SK-N-SH treated with all-trans-retinoic acid at 6 μM for 48 hours (cell line): ENCODE measurements at regions not wholly inside any gene's neighbourhood (a gene's known extent, or its start where the extent isn't known, plus 50 kb on each side); places are given as distances from the start of the nearest gene placed in this dataset.

ENCODE experiments used
- ATAC-seq: fragments of 200-7000 bp; cut with Tn5 transposase; 3 replicates; pipeline ENCODE4 v1.9.1; 2020; ENCODE audit warnings: mild to moderate bottlenecking, moderate library complexity
- ARNTL ChIP-seq: fragments of 450-650 bp; formaldehyde crosslinking; IDR thresholded peaks from 2 replicates; pipeline ENCODE4 v1.5.0; 2020; ENCODE audit warnings: low read depth, mild to moderate bottlenecking, moderate library complexity, borderline replicate concordance
- BACH2 ChIP-seq: fragments of 250-450 bp; sonication (Bioruptor Pico); IDR thresholded peaks from 2 replicates; pipeline ENCODE4 v1.9.0; 2021; ENCODE audit warnings: mild to moderate bottlenecking, borderline replicate concordance
- ESRRG ChIP-seq: fragments of 250-450 bp; sonication (Bioruptor Pico); IDR thresholded peaks from 2 replicates; pipeline ENCODE4 v1.6.1; 2021; ENCODE audit warnings: mild to moderate bottlenecking
- GLIS3 ChIP-seq: fragments of 250-450 bp; sonication (Bioruptor Pico); IDR thresholded peaks from 2 replicates; pipeline ENCODE4 v1.5.0; 2020; ENCODE audit warnings: mild to moderate bottlenecking, moderate library complexity
- ISL1 ChIP-seq: fragments of 250-450 bp; sonication (Bioruptor Pico); IDR thresholded peaks from 2 replicates; pipeline ENCODE4 v2.1.2; 2022; ENCODE audit warnings: mild to moderate bottlenecking, moderate library complexity
- OSR1 ChIP-seq: fragments of 250-450 bp; sonication (Bioruptor Pico); IDR thresholded peaks from 2 replicates; pipeline ENCODE4 v1.8.0; 2022; ENCODE audit warnings: moderate library complexity, mild to moderate bottlenecking, inconsistent platforms
- PPARA ChIP-seq: fragments of 250-450 bp; sonication (Bioruptor Pico); IDR thresholded peaks from 2 replicates; pipeline ENCODE4 v1.5.0; 2020; ENCODE audit warnings: mild to moderate bottlenecking, borderline replicate concordance
- RARB ChIP-seq: fragments of 250-450 bp; sonication (Bioruptor Pico); IDR thresholded peaks from 2 replicates; pipeline ENCODE4 v1.8.0; 2021; ENCODE audit warnings: mild to moderate bottlenecking, moderate library complexity
- SNAI2 ChIP-seq: fragments of 250-450 bp; sonication (Bioruptor Pico); IDR thresholded peaks from 2 replicates; pipeline ENCODE4 v1.5.0; 2020; ENCODE audit warnings: mild to moderate bottlenecking, moderate library complexity
- TCF4 ChIP-seq: fragments of 250-450 bp; sonication (Bioruptor Pico); IDR thresholded peaks from 2 replicates; pipeline ENCODE4 v1.8.0; 2021; ENCODE audit warnings: mild to moderate bottlenecking, moderate library complexity, borderline replicate concordance
- ZC3H10 ChIP-seq: fragments of 250-450 bp; sonication (Bioruptor Pico); IDR thresholded peaks from 2 replicates; pipeline ENCODE4 v1.5.1; 2021; ENCODE audit warnings: mild to moderate bottlenecking, moderate library complexity
- ZFP3 ChIP-seq: fragments of 250-450 bp; sonication (Bioruptor Pico); IDR thresholded peaks from 2 replicates; pipeline ENCODE4 v1.5.0; 2020; ENCODE audit warnings: mild to moderate bottlenecking, moderate library complexity
- ZFP30 ChIP-seq: fragments of 450-650 bp; formaldehyde crosslinking; IDR thresholded peaks from 2 replicates; pipeline ENCODE4 v1.5.0; 2022; ENCODE audit warnings: mild to moderate bottlenecking, moderate library complexity
- ZNF565 ChIP-seq: fragments of 450-650 bp; formaldehyde crosslinking; conservative IDR thresholded peaks from 2 replicates; pipeline ENCODE4 v1.5.0; 2020; ENCODE audit warnings: low read depth, mild to moderate bottlenecking, moderate library complexity
- ZNF70 ChIP-seq: fragments of 450-650 bp; formaldehyde crosslinking; IDR thresholded peaks from 2 replicates; pipeline ENCODE4 v1.5.0; 2020; ENCODE audit warnings: mild to moderate bottlenecking, moderate library complexity
- ZNF8 ChIP-seq: fragments of 450-650 bp; formaldehyde crosslinking; IDR thresholded peaks from 2 replicates; pipeline ENCODE4 v1.5.0; 2020; ENCODE audit warnings: mild to moderate bottlenecking, moderate library complexity
- TF ChIP-seq, protein P1 (sequence below): fragments of 250-450 bp; sonication (Bioruptor Pico); IDR thresholded peaks from 2 replicates; pipeline ENCODE4 v1.5.0; 2020; ENCODE audit warnings: mild to moderate bottlenecking, moderate library complexity
- TF ChIP-seq, protein P2 (sequence below): fragments of 250-450 bp; sonication (Bioruptor Pico); IDR thresholded peaks from 2 replicates; pipeline ENCODE4 v1.5.1; 2021; ENCODE audit warnings: mild to moderate bottlenecking, moderate library complexity
- TF ChIP-seq, protein P3 (sequence below): fragments of 250-450 bp; sonication (Bioruptor Pico); IDR thresholded peaks from 2 replicates; pipeline ENCODE4 v1.5.1; 2020; ENCODE audit warnings: low read depth, mild to moderate bottlenecking, moderate library complexity
- TF ChIP-seq, protein P4 (sequence below): fragments of 250-450 bp; sonication (Bioruptor Pico); IDR thresholded peaks from 2 replicates; pipeline ENCODE4 v1.8.0; 2020; ENCODE audit warnings: mild to moderate bottlenecking, moderate library complexity, borderline replicate concordance
- TF ChIP-seq, protein P5 (sequence below): fragments of 250-450 bp; sonication (Bioruptor Pico); IDR thresholded peaks from 2 replicates; pipeline ENCODE4 v1.8.0; 2021; ENCODE audit warnings: low read depth, mild to moderate bottlenecking, moderate library complexity, borderline replicate concordance

DNA sequence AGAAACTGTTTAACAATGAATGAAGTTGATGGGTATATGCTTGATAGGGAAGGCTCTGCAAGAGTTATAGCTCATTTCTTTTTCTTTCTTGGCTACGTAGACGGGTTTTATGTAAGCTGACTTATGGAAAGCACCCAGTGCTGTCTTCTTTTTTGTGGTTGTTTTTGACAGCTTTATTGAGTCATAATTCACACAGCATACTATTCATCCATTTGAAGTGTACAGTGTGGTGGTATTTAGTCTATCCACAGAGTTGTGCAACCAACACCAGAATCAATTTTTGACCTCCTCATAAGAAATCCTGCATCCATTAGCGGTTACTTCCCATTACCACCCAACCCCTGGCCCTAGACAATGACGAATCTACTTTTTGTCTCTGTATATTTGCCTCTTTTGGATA lies 240.6 kb upstream of the KIAA1217 start:
- no peak for TF ChIP-seq PPARA (CRISPR knock-in tag)
- TF ChIP-seq, protein P1, sequence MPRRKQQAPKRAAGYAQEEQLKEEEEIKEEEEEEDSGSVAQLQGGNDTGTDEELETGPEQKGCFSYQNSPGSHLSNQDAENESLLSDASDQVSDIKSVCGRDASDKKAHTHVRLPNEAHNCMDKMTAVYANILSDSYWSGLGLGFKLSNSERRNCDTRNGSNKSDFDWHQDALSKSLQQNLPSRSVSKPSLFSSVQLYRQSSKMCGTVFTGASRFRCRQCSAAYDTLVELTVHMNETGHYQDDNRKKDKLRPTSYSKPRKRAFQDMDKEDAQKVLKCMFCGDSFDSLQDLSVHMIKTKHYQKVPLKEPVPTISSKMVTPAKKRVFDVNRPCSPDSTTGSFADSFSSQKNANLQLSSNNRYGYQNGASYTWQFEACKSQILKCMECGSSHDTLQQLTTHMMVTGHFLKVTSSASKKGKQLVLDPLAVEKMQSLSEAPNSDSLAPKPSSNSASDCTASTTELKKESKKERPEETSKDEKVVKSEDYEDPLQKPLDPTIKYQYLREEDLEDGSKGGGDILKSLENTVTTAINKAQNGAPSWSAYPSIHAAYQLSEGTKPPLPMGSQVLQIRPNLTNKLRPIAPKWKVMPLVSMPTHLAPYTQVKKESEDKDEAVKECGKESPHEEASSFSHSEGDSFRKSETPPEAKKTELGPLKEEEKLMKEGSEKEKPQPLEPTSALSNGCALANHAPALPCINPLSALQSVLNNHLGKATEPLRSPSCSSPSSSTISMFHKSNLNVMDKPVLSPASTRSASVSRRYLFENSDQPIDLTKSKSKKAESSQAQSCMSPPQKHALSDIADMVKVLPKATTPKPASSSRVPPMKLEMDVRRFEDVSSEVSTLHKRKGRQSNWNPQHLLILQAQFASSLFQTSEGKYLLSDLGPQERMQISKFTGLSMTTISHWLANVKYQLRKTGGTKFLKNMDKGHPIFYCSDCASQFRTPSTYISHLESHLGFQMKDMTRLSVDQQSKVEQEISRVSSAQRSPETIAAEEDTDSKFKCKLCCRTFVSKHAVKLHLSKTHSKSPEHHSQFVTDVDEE (CRISPR knock-in tag) = no peak
- TF ChIP-seq, all 23 proteins: peak for 0
- no peak for ATAC-seq

DNA sequence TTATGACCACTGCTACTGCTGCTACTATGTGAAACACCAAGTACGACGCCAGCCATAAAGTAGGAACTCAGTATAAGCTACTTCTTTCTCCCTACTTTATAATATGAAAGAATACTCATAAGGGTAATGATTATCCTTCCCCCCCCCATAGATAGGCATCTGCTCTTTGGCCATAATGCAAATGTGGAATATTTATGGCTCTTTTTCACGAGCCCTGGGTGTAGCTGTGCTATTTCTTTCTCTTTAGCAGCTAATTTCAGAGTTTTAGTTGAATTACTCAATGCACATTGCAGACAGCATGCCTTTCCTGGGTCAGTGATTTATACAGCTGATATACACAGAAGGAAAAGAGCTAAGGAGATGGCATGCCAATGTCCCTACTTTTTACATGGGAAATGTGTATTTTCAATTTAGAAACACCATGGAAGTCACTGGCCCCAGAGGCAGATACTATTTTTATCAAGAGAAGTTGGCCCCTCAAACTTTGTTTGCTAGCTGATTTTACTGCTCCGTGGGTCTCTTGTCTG lies 234.1 kb upstream of the KIAA1217 start:
- ATAC-seq = no peak
- TF ChIP-seq RARB (CRISPR knock-in tag) (no peak), ZC3H10 (CRISPR knock-in tag) (no peak), ZFP30 (no peak), ZNF565 (CRISPR knock-in tag) (no peak), TCF4 (no peak), SNAI2 (CRISPR knock-in tag) (no peak), ZNF8 (no peak), ZNF70 (CRISPR knock-in tag) (no peak), GLIS3 (no peak), ISL1 (no peak), BACH2 (CRISPR knock-in tag) (no peak)
- TF ChIP-seq, protein P2, sequence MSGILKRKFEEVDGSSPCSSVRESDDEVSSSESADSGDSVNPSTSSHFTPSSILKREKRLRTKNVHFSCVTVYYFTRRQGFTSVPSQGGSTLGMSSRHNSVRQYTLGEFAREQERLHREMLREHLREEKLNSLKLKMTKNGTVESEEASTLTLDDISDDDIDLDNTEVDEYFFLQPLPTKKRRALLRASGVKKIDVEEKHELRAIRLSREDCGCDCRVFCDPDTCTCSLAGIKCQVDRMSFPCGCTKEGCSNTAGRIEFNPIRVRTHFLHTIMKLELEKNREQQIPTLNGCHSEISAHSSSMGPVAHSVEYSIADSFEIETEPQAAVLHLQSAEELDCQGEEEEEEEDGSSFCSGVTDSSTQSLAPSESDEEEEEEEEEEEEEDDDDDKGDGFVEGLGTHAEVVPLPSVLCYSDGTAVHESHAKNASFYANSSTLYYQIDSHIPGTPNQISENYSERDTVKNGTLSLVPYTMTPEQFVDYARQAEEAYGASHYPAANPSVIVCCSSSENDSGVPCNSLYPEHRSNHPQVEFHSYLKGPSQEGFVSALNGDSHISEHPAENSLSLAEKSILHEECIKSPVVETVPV (CRISPR knock-in tag) = no peak
- TF ChIP-seq, protein P3, sequence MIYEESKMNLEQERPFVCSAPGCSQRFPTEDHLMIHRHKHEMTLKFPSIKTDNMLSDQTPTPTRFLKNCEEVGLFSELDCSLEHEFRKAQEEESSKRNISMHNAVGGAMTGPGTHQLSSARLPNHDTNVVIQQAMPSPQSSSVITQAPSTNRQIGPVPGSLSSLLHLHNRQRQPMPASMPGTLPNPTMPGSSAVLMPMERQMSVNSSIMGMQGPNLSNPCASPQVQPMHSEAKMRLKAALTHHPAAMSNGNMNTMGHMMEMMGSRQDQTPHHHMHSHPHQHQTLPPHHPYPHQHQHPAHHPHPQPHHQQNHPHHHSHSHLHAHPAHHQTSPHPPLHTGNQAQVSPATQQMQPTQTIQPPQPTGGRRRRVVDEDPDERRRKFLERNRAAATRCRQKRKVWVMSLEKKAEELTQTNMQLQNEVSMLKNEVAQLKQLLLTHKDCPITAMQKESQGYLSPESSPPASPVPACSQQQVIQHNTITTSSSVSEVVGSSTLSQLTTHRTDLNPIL (CRISPR knock-in tag) = no peak

DNA sequence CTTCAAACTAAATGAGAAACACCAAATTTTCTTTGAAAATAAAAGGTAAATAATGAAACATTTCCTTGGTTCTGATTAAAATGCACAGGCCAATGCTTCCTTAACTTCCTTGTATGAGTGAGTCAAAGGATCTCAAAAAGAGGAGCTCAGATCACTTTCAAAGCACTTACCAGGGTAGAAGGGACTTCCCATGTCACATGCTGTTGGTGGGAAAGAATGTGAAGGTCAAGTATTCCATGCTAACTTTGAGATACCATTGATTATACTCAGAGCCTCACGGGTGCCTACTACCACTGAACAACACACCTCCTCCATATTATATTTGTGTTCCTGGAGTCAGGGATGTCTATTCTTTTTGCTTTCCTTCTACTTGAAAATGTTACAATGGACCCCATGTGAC lies 233.5 kb upstream of the KIAA1217 start:
- ATAC-seq = no peak
- no peak for TF ChIP-seq TCF4
- TF ChIP-seq ZFP30 = no peak
- TF ChIP-seq BACH2 (CRISPR knock-in tag) = no peak
- TF ChIP-seq, protein P4, sequence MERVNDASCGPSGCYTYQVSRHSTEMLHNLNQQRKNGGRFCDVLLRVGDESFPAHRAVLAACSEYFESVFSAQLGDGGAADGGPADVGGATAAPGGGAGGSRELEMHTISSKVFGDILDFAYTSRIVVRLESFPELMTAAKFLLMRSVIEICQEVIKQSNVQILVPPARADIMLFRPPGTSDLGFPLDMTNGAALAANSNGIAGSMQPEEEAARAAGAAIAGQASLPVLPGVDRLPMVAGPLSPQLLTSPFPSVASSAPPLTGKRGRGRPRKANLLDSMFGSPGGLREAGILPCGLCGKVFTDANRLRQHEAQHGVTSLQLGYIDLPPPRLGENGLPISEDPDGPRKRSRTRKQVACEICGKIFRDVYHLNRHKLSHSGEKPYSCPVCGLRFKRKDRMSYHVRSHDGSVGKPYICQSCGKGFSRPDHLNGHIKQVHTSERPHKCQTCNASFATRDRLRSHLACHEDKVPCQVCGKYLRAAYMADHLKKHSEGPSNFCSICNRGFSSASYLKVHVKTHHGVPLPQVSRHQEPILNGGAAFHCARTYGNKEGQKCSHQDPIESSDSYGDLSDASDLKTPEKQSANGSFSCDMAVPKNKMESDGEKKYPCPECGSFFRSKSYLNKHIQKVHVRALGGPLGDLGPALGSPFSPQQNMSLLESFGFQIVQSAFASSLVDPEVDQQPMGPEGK (CRISPR knock-in tag) = no peak
- no peak for TF ChIP-seq ZFP3
- no peak for TF ChIP-seq ZNF8
- no peak for TF ChIP-seq ZNF565 (CRISPR knock-in tag)
- TF ChIP-seq ARNTL (CRISPR knock-in tag) = no peak
- no peak for TF ChIP-seq ZNF70 (CRISPR knock-in tag)
- no peak for TF ChIP-seq ESRRG (CRISPR knock-in tag)
- TF ChIP-seq ZC3H10 (CRISPR knock-in tag) = no peak
- TF ChIP-seq OSR1 (CRISPR knock-in tag) = no peak
- no peak for TF ChIP-seq GLIS3
- TF ChIP-seq ISL1 = no peak
- no peak for TF ChIP-seq RARB (CRISPR knock-in tag)
- TF ChIP-seq, protein P1 (CRISPR knock-in tag) = no peak
- TF ChIP-seq PPARA (CRISPR knock-in tag) = no peak
- TF ChIP-seq, protein P5, sequence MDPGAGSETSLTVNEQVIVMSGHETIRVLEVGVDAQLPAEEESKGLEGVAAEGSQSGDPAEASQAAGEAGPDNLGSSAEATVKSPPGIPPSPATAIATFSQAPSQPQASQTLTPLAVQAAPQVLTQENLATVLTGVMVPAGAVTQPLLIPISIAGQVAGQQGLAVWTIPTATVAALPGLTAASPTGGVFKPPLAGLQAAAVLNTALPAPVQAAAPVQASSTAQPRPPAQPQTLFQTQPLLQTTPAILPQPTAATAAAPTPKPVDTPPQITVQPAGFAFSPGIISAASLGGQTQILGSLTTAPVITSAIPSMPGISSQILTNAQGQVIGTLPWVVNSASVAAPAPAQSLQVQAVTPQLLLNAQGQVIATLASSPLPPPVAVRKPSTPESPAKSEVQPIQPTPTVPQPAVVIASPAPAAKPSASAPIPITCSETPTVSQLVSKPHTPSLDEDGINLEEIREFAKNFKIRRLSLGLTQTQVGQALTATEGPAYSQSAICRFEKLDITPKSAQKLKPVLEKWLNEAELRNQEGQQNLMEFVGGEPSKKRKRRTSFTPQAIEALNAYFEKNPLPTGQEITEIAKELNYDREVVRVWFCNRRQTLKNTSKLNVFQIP (CRISPR knock-in tag) = no peak
